RWPE1 (cell line): ENCODE measurements at regions not wholly inside any gene's neighbourhood (a gene's known extent, or its start where the extent isn't known, plus 50 kb on each side); places are given as distances from the start of the nearest gene placed in this dataset.

ENCODE experiments used
- CTCF ChIA-PET: fragments of 350-600 bp; sonication (Branson Sonifier 250); formaldehyde crosslinking; extraction: SDS; loops from one replicate; lab custom pipeline; 2021; lab: Yijun Ruan, JAX
- POLR2A ChIA-PET: fragments of 400-600 bp; formaldehyde crosslinking; extraction: SDS; loops from one replicate; lab custom pipeline; 2020; ENCODE audit warnings: antibody characterized with exemption; ENCODE audit not compliant: low non-redundant PET; lab: Yijun Ruan, JAX
- DNase-seq: peaks from one replicate; pipeline ENCODE4 v3.0.0; 2012; ENCODE audit warnings: low spot score
- H3K27ac ChIP-seq: fragments of 450-650 bp; 2 replicates; pipeline ENCODE4 v1.5.1; 2017
- TF ChIP-seq, protein P1 (sequence below): fragments of 450-650 bp; conservative IDR thresholded peaks from 2 replicates; pipeline ENCODE4 v1.5.1; 2017; ENCODE audit warnings: low read depth, mild to moderate bottlenecking

DNA sequence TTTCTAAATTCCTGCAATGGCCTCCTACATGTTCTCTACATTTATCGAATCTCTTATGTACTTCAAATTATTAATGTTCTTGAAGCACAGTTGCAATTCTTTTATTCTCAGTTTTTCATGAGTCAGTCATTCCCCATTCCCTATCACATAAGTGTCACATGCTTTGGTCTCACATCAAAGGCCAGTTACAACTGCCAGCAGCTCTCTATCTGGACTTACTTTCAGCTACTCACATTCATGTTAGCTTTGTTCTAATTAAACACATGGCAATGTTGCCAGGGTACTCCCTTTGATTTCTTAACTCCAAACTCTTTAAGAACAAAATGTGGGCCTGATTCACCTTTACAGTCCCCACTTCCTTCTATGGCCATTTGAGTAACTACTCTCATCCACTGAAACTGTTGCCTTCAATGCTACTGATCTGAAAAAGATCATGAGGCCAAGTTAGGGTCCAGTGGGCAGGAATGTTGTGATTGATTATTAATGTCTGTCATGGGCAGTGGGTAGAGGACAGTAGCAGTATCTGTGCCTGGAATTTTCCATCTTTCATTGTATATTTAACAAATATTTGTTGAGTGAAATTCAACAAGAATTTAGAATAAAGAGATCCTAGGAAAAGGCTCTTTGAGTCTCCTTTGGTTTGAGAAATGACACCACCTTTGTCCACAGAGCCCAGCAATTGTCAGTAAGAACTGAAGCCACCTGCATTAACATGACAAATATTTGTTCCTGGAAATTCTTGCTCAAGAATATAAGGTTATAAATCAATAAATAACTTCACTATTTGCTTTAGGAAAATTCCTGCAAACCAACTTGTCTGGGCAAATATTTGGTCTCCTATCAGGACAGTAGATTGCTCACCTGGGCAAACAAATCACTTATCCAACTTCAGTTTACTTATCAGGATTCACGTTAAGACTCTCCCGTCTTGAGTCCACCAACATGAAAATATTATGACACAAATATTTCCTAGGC is 153.6 kb upstream of the SAMSN1 start:
- H3K27ac ChIP-seq, result no peak overlapping the region
- POLR2A ChIA-PET, result no interaction called here
- DNase-seq, result no peak
- CTCF ChIA-PET, result interaction anchor here (0.6 kb wide), 1 partner anchor 86 kb away, joined by 7 read pairs; no protein-coding TSS in a partner anchor
- TF ChIP-seq, protein P1, sequence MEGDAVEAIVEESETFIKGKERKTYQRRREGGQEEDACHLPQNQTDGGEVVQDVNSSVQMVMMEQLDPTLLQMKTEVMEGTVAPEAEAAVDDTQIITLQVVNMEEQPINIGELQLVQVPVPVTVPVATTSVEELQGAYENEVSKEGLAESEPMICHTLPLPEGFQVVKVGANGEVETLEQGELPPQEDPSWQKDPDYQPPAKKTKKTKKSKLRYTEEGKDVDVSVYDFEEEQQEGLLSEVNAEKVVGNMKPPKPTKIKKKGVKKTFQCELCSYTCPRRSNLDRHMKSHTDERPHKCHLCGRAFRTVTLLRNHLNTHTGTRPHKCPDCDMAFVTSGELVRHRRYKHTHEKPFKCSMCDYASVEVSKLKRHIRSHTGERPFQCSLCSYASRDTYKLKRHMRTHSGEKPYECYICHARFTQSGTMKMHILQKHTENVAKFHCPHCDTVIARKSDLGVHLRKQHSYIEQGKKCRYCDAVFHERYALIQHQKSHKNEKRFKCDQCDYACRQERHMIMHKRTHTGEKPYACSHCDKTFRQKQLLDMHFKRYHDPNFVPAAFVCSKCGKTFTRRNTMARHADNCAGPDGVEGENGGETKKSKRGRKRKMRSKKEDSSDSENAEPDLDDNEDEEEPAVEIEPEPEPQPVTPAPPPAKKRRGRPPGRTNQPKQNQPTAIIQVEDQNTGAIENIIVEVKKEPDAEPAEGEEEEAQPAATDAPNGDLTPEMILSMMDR, result no peak

DNA sequence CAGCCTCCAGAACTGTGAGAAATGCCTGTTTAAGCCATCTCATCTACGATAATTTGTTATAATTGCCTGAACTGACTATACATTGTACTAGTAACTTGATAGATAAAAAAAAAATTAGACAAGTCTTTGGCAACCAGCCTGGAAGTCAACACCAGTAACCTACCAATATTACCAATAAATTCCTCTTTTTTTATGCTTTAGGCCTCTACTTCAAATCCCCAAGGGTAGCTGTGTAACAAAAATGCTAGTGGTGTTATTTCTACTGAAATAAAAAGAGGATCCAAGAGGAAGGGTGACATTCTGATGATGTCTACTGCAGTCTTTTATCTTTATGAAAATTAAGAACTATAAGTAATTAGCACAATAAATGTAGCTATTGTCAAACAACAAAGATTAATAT is 151.7 kb upstream of the SAMSN1 start:
- CTCF ChIA-PET, result no interaction called here
- no peak overlapping the region for H3K27ac ChIP-seq
- POLR2A ChIA-PET, result no interaction called here
- TF ChIP-seq, protein P1, result no peak
- no peak for DNase-seq

DNA sequence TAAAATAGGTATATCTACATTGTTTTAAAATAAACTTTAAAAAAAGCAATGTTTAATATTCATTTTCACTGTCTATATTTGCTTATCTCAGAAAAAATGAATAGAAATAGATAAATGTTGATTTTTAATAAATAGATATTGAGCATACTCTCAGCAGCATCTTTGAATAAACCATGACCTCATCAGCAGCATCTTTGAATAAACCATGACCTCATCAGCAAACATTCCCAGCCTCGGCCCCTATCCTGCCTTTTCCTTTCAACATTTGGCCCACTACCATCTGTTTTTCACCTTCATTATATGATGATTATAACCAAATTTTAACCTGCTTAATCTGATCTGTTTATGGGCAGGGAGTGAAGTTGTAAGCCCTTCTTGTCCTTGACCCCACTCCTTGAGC is 148.7 kb upstream of the SAMSN1 start:
- TF ChIP-seq, protein P1, result no peak
- POLR2A ChIA-PET, result no interaction called here
- CTCF ChIA-PET, result interaction anchor here (0.7 kb wide), 1 partner anchor 105 kb away, joined by 3 read pairs; no protein-coding TSS in a partner anchor
- no peak overlapping the region for H3K27ac ChIP-seq
- DNase-seq, result no peak

DNA sequence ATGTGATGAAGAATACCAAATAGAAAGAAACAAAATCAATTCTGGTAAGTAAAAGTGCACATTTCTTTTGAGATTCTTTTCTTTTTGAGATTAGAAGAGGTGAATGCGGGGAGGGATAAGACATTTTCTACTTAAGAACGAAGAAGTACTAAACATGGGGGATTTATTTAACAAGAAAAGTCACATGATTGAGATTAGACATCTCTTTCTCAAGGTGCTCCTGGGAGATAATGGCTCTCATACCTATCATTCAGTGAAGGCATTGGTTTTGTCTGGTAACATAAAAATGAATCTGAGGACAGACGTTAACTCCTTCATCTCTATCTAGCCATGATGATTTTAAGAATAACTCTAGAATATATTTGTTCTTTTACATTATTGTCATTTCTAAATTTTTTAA is 147.9 kb upstream of the SAMSN1 start:
- TF ChIP-seq, protein P1, result no peak
- DNase-seq, result no peak
- H3K27ac ChIP-seq, result no peak overlapping the region
- CTCF ChIA-PET, result no interaction called here
- POLR2A ChIA-PET, result no interaction called here

DNA sequence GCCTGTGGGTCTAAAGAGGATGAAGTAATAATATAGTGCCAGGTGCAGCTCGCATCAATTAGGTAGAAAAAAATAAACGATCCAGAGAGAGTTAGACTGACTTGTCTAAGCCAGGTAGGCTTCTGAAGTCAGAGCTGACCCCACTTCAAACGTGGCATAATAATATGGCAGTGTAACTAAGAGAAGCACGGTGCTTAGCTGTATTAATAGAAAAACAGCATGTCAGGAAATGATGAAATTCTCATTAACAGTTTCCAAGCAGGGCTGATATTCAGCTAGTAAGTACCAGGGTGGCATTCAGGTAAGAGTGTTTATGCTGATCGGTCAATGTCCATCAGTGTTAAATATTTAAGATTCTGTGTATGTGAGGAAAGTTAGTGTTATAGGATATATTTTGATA is 145.8 kb upstream of the SAMSN1 start:
- no peak for DNase-seq
- TF ChIP-seq, protein P1, result no peak
- H3K27ac ChIP-seq, result no peak overlapping the region
- ChIA-PET CTCF (no interaction called here), POLR2A (no interaction called here)

DNA sequence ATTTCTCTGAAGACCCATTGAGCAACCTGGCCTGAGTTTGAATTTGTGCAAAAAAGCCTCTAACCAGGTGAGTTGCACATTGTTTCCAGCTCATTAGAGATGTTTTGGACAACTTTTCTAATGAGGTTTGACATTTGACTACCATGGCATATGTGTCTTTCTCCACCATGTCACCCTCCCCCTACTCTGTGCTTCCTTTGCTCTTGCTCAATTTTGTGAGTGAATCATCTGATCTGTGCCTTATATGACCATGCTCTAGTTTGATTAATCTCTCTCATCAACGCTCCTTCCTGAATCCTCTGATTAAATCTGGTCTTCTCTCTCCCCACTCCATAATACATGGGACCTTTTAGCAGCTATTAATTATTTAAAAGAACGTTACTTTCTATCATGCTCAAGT is 144.8 kb upstream of the SAMSN1 start:
- TF ChIP-seq, protein P1, result no peak
- no peak overlapping the region for H3K27ac ChIP-seq
- ChIA-PET CTCF (no interaction called here), POLR2A (no interaction called here)
- no peak for DNase-seq
